T-helper 2 cell treated with Interferon-gamma antibody and Interleukin-4, amounts not matched to agents 100 ng/mL and 5 ng/mL, for 36 hours (primary cell): ENCODE measurements at regions not wholly inside any gene's neighbourhood (a gene's known extent, or its start where the extent isn't known, plus 50 kb on each side); places are given as distances from the start of the nearest gene placed in this dataset.
"Not testable (repeated sequence)": the region's sequence is repeated elsewhere in the genome, so short reads cannot be mapped to it uniquely, and the experiment has no call there.

ENCODE experiments used
- intact Hi-C: fragments of 100-400 bp; cut with micrococcal nuclease; formaldehyde crosslinking; loops from one replicate; pipeline ENCODE4 v1.15.1; 2023

DNA sequence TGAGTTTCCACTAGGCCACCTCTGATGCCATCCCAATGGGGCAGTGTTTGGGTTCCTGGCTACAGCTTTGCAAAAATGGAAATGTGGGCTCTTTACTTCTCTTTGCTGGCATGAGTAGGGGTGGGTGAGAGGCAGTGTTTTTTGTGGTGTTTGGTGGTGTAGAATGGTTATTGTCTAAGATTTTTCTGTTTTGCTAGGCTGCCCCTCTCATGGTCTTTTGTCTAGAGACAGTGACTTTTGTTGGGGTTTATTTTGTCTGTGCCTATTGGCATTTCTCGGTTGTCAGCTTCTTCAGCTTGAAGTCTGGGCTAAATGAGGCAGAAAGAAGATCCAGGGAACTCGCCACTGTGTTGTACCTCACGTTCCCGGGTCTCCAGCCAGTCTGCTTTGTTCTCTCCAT lies 112.1 kb downstream of the CENPF start:
- intact Hi-C loops = no loop called here

DNA sequence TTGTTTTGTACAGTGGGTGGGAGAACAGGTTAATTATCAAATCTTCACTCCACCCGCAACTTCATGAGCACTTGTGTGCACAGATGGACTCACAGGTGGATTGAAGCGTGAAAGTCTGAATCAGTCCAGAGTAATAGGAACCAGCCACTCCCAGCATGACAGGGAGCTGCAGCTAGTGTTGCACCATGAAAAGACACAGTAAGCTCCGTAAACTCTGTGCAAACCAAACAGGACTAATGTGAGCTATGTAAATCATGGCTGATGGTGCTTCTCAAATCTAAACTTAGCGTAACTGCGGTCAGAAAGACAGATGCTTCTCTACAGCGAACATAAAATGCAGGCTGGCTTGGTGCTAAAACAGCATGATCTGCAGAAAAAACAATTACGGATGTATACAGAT lies 114.4 kb downstream of the CENPF start:
- intact Hi-C loops = no loop called here

DNA sequence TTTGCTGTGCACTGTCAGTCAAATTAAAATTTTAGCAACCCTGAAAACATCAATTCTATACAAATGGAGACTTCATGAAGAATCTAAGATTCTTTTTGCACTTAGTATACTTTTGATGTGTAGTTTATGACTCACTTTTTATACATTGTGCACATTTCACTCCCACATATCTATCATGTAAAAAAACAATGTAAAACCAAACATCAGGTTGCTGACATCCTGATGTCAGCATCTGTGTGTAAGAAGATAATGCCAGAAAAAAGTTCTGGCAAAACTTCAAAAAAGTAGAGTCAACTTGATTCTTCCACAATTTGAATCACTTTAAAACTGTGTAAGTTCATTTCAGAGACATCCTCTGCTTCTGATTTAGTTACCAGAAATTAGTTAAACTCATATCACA lies 115.7 kb downstream of the CENPF start:
- intact Hi-C loops = no loop called here

DNA sequence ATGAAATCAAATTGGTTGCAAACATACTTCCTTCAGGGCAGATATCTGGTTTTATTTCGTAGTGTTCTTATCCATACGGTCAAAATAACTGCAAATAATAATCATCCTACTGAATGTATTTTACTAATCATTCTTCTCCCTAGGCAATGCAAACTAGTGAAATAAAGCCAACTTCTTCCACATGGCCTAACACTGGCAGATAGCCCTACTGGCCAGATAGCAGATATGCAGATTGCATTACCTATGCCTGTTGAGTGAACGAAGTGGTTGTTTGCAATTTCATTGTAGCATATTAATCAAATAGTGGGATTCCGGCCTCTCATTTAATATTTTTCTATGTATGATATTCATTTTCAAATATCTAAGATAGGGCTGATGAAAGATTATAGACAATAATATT lies 116.2 kb downstream of the CENPF start:
- intact Hi-C loops = no loop called here

DNA sequence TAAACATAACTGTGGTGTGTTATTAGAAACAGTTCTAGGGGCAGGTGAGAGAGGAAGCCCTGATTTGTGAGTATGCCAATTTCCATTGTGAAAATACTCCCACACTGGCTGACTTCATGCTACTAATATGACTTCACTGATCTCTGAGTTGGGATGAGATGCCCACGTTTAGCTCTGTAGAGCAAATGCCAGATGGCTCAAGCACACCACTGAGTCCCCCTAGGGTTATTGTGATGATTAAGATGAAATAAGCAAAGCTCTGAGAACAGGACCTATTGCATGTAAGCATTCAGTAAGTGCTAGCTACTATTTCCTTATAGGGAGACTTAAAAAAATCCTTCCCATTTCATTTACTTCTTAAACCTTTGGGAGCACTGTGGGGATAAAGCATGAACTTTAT lies 117.6 kb downstream of the CENPF start:
- intact Hi-C loops = no loop called here

DNA sequence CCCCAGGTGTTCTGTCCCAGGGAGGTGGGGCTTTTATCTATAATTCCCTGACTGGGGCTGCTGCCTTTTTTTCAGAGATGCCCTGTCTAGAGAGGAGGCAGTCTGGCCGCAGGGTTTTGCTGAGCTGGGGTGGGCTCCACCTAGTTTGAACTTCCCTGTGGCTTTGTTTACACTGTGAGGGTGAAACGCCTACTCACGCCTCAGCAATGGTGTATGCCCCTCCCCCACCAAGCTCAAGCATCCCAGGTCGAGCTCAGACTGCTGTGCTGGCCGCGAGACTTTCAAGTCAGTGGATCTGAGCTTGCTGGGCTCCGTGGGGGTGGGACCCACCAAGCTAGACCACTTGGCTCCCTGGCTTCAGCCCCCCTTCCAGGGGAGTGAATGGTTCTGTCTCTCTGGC lies 124.3 kb downstream of the CENPF start:
- intact Hi-C loops = no loop called here

DNA sequence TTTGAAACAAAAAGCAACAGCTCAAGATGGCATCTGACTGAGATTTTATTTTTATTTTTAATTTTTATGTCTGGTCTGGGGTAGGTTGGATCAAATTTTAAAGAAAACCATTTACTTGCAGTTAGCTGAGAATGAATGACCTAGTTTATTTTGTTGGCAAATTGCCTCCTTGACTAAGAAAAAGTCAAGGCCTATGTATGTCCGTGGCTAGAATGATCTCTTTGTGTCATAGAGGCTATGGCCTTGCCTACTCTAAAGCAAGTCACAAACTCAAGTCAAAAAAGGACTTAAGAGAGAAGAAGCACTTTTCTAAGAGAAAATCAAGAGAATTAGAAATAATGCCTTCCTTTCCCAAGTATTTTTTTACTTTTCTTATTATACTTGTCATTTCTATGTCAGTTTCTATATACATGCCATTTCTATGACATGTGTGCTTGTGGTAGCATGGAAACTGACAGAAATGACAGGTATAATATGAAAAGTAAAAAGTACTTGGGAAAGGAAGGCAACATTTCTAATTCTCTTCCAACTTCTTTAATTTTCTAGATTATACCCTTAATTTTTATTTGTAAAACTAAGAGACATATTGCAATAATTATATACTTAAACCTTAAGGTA lies 136.7 kb downstream of the CENPF start:
- intact Hi-C loops = no loop called here

DNA sequence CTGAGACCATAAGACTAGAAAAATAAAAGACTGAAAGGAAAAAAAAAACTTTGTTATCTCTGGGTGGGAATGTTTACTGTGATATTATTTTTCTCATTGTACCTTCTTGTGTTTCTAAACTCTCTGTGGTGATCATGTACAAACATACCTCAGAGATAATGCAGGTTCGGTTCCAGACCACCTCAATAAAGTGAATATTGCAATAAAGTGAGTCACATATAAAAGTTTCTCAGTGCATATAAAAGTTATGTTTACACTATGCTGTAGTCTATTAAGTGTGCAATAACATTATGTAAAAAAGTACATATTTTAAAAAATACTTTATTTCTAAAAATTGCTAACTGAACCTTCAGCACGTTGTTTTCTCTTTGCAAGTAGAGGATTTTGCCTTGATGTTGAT lies 137.5 kb downstream of the CENPF start:
- intact Hi-C loops = no loop called here

DNA sequence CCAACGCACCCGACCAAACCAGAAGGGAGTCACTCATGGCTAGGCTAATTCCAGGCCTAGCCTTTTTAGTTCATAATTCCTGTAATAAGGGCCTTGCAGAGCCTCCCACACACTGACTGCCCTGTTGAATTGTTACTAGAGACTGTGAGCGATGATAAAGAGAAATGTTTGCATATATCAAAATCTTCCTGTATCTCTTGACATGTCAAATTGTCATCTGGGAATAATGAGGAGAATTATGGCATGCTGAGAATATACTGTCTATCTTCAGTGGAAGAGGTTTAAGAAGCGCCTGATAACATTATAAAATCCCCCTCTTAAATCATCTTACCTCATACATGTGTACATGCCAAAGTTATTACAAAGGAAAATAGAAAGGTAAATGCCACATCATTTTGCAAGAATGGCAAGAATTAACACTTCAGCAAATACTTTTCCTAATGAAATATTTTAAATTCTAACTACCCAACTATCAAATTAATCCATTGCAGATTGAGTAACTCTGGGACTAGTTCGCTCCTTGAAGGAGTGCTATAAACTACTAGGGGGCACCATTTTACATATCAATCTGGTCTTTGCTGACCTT lies 144.1 kb downstream of the CENPF start:
- intact Hi-C loops = no loop called here

DNA sequence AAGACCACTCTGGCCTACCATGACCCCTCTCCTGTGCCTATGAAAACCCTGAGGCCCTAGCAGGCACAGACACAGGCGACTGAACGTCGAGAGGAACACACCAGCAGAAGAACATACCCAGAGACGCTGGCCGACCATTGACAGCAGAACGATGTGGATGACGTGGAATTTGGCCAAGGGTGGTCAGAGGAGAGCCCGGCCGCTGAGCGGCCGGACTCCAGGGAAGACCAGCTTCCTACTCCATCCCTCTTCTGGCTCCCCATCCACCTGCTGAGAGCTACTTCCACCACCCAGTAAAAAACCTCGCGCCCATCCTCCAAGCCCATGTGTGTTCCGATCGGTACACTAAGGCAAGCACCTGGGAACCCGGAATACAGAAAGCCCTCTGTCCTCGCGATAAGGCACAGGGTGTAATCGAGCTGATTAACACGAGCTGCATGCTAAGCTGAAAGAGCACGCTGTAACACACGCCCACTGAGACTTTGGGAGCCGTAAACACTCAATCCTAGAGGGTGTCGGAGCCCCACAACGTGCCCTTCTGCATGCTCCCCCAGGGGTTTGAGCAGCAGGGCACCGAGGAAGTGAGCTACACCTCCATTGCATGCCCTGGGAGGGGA lies 150.3 kb downstream of the CENPF start:
- intact Hi-C loops = no loop called here

DNA sequence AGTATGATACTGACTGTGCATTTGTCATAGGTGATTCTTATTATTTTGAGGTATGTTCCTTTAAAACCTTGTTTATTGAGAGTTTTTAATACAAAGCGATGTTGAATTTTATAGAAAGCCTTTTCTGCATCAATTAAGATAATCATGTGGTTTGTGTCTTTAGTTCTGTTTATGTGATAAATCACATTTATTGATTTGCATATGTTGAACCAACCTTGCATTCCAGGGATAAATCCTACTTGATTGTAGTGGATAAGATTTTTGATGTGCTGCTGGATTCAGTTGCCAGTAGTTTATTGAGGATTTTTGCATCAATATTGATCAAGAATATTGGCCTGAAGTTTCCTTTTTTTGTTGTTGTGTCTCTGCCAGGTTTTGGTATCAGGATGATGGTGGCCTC lies 158.0 kb downstream of the CENPF start:
- intact Hi-C loops = no loop called here

DNA sequence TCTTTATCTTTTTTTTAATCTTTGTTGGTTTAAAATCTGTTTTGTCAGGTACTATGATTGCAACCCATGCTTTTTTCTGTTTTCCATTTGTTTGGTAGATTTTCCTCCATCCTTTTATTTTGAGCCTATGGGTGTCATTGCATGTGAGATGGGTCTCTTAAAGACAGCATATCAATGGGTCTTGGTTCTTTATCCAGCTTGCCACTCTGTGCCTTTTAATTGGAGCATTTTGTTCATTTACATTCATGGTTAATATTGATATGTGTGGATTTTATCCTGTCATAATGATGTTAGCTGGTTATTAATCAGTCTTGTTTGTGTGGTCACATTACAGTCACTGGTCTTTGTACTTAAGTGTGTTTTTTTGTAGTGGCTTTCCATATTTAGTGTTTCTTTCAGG lies 159.9 kb downstream of the CENPF start:
- intact Hi-C loops = no loop called here

DNA sequence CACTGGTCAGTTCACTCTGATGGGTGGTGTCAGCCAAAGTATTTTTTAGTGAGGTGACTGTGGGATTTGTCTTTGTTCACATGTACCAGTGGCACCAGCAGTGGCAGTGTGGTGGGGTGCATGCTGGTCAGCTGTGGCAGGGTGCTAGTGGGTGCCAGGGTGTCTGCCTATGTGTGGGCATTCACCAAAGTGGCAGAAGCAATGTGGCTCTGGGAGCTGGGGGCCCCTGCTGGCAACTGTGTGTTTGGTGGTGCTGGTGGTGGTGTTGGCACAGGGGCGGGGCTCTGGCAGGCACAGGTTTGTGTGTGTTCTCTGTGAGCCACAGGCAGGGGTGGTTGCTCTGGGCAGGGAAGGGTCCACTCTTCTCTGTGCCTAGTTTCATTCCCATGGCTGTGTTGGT lies 161.5 kb downstream of the CENPF start:
- intact Hi-C loops = no loop called here

DNA sequence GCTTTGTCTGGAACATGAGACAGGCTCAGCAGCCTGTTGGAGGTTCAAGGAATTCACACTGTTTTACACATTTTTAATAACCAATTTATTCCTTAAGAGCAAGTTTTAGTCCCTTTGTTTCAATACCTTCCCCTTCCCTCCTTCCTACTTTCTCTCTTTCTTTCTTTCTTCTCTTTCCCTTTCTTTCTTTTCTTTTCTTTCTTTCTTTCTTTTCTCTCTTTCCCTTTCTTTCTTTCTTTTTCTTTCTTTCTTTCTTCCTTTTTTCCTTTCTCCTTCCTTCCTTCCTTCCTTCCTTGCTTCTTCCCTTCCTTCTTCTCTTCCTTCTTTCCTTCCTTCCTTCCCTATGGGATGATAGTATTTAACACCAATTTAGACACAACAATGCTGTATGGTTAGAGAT lies 164.2 kb downstream of the CENPF start:
- intact Hi-C loops = no loop called here

DNA sequence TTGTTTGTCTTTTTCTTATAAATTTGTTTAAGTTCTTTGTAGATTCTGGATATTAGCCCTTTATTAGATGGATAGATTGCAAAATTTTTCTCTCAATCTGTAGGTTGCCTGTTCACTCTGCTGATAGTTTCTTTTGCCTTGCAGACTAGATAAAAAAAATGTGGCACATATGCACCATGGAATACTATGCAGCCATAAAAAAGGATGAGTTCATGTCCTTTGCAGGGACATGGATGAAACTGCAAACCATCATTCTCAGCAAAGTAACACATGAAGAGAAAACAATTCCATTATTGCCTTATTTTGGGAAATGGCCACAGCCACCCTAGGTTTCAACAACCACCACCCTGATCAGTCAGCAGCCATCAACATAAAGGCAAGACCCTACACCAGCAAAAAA lies 166.7 kb downstream of the CENPF start:
- intact Hi-C loops = not testable (repeated sequence)

DNA sequence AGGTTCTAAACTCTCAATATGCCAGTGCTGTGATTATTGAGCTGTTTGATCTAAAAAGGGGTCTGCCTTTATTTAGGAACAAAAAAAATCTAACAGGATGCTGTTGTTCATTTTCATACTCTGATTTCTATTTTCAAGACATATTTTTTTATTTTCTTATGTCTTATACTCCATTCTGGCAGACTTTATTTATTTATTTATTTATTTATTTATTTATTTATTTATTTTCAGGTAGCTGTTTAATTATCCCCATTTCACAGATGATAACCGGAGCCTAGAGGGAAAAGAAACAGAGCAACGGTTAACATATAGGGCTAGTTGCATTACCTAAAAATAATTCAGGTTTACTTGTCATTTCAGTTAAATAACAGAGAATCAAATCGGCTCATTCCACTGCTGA lies 174.4 kb downstream of the CENPF start:
- intact Hi-C loops = no loop called here

DNA sequence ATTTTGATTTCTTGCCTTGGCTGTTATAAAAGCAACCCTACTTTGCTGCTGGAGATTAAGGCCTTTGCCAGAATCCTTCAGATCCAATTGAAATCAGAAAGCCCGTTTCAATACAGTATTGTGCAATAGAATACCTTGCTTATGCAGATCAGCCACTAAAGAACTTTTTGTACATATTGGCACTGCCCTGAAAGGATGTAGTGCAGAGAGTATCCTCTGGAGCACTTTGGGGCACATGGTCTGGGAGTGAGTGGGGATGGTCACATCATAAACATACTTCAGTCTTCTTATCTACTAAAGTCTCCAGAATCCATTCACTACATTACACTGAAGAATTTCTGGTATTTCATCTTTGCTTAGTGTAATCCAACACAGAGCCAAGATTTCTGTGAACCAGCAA lies 189.0 kb downstream of the CENPF start:
- intact Hi-C loops = no loop called here

DNA sequence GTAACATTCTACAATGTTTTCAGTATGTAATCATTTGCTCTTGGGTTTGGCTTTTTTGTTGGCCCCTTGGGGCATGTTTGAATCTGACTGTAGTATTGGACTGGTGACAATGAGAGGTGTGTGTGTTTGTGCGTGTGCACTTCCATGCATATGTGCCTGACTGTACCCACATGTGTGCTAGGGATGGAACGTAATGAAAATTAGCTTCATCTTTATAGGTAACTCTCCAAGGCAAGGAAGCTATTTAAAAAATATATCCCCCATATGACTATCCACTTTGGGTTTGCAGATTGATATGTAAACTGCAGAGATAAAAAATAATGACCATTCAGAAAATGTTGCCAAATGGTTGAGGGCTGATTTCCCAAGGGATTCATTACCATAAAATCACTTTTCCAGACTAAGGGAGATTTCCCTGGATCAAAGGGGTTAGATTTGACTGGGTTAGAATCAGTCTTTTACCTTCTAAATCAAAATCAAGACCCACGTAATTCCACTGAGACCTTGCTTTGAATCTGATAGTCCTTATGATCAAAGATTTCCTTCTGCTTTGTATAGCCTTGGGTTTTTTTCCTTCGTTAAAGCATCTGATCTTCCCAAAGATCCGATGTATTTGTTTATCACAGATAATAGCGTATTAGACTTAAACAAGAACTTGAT lies 189.7 kb downstream of the CENPF start:
- intact Hi-C loops = no loop called here

DNA sequence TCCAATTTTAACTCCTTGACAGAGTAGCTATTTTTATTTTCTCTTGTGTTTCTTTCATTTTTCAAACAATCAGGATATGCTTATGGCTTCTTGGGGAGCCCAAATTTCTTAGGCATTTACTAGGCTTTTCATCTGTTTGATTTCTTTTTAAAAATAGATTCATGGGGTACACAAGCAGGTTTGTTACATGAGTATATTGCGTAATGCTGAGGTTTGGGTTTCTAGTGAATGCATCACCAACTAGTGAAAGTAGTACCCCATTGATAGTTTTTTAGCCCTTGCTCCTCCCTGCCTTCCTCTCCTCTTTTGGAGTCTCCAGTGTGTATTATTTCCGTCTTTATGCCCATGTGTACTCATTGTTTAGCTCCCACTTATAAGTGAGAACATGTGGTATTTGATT lies 190.7 kb downstream of the CENPF start:
- intact Hi-C loops = no loop called here

DNA sequence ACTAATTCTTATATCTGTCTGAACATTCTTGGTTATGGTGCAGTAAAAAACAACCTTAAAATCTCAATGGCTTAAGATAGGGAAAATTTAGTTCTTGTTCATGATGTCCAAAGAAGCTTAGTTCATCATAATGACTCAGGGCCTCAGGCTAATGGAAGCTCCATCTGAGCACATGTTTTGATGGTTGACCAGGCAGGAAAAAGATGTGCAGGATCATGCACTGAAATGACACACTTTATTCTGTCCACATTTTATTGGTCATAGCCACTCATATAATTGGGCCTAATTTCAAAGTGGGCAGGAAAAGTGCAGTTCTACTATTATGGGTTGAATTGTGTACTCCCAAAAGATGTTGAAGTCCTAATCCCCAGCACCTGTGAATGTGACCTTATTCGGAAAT lies 198.2 kb downstream of the CENPF start:
- intact Hi-C loops = no loop called here

DNA sequence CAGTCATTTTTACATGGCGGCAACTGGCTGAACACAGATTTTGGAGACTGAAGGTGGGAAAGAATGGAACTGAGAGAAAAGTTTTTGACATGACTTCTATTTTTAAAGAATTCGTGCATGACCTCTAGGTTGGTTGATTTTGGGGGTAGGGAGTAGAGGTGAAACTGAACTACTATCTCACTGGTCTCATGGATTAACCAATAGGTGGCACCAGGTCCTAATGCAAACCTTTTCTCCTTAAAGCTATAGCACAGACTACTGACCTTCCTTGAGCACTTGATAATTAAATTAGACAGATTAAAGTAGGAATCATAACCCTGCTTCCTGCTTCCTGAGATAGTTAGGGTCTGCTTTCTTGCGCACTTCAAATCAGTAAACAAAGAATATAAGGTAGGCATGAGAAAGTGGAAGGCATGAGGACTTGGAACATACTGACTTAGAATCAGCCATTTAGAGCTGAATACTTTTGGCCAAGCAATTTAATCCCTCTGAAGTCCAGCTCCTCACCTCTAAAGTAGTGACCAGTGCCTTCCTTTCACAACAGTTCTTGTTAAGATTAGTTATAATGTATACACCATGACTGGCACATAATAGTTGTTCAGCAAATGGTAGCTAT lies 206.0 kb downstream of the CENPF start:
- intact Hi-C loops = no loop called here

DNA sequence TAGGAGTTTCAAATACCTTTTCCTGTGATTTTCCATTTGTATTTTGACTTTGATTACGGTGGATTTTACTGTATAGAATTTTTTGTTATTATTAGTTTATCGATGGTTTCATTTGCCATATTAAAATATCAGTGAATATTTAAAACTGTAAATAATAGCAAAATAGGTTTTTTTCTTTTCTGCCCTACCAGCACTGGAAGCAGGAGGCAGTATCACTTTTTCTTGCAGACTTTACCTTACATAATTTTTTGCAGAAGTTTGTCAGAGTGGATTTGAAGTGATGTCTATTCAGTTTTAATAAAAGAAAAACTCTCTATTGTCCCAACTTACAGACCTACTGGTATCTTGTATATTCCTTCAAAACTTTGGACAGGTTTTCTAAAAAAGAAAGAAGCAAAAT lies 213.6 kb downstream of the CENPF start:
- intact Hi-C loops = no loop called here
